Fibroblast of skin of right quadriceps (primary cell): ENCODE measurements at regions not wholly inside any gene's neighbourhood (a gene's known extent, or its start where the extent isn't known, plus 50 kb on each side); places are given as distances from the start of the nearest gene placed in this dataset.

Experiments used
- DNase-seq: peaks from one replicate; pipeline ENCODE4 v3.0.0-alpha.2; 2013

DNA sequence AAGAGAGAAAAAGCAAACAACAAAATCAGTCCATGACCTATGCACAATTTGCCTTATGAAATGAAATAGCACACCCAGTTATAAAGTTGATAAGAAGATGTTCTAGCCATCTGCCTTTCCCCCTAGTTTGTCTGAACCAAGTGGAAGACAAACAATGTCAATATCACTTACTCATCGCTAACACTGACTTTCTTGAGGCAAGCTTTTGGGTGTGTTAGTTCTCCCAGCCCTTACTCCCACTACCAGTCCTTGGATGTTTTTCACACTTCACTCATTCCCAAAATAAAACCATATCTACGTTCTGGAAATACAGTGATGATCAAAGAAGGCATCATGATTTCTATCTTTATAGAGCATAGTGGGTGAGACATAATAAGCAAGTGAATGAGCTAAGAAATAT lies 393.8 kb downstream of the PCDH20 start:
- DNase-seq: no peak

DNA sequence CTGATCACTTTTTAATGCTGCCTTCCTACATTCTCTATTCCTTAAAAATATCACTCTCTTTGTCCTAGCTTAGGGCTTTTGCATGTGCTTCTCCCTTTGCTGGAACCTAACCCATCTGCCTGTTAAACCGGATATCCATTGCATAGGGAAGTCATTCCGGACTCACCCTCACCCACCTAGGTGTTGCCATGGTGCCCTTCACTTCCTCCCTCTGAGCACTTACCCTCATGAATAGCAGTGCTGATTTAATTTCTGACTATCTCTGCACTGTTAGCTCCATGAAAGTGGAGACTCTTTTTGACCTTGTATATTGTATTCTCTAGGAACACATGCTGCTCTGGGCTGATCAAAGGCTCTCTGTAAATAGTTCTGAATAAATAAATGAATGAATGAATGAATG lies 401.9 kb downstream of the PCDH20 start:
- DNase-seq: no peak

DNA sequence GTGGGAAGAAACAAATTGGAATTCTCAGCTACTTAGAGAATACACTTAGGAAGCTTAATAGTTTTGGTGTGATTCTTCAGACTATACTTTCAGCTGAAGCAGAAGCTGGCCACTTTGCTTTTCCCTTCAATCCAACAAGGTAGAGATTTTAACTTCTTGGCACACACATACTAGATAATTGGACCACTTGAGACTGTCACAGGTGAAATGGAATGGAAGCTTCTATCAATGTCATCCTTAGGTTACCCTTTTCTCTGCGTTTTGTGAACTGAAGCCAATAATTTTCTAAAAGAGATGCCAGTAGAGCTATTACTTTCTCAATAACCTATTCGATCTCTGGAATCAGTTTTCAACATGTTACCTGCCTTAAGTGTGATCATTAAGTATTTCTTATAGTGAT lies 405.3 kb downstream of the PCDH20 start:
- no peak for DNase-seq

DNA sequence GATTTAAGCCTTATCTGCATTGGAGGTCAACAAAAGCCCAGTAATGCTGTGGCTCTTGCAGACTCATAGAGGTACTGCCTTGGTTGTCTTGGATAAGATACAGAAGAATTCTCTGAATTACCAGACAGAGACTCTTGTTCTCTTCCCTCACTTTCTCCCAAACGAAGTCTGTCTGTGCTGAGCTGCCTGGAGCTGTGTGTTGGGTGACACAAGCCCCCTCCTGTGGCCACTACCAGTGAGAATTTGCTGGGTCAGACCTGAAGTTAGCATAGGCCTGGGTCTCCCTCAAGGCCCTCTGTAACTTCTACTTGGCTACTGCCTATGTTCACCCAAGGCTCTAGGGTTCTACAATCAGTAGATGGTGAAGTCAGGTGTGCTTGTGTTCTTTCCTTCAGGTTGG lies 413.0 kb downstream of the PCDH20 start:
- DNase-seq: no peak

DNA sequence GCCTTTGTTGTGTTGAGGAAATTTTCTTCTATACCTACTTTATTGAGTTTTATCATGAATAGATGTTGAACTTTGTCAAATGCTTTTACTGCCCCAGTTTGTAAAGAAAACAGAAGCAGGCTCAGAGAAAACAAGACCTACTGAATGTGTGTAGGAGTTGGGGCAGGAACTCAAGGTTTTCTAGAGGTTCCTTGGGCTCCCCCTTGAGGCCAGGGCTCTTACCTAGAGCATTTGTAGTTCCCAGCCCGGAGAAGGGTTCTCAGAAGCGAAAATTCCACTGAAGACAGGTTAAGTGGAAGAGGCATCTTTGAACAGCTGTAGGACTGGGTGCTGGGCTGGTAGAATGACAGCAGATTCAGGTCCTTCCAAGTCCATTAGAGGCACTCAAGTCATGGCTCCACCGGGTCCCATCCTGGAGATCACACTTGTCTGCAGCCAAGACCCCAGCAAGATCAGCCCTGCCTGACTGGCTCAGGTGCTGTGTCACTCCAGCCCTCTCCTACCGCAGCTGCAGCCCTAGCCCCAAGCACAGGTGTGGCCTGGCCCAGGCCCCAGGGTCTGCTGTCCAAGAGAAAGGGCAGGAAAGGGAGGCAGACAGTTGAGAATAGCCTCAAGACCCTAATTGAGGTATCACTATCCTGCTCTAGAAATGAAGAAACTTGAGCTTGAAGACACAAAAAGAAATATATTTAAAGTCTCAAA lies 425.5 kb downstream of the PCDH20 start:
- no peak for DNase-seq

DNA sequence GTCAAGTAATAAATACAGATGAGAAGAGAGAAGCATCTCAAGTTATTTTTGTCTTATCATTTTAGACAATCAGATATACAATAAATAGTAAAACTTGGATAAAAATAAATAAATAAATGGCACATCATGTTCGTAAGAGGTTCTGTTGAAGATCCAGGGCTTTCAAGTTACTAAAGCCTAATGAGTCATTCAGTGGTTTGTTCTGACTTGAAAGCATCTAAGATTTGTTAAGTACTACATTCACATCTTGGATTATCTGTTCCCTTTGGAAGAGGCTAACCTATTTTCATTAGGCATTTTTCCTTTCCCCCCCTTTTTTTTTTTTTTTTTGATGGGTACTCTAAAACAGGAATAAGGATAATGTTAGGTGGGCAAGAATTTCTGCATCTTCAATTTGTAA lies 429.3 kb downstream of the PCDH20 start:
- DNase-seq: no peak

DNA sequence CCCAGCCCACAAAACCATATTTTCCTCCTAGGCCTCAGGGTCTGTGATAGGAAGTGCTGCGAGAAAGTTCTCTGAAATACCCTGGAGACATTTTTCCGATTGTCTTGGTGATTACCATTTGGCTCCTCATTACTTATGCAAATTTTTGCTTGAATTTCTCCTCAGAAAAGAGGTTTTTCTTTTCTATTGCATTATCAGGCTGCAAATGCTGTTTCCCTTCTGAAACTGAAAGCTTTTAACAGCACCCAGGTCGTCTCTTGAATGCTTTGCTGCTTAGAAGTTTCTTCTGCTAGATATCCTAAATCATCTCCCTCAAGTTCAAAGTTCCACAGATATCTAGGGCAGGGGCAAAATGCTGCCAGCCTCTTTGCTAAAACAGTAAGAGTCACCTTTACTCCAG lies 434.2 kb downstream of the PCDH20 start:
- DNase-seq: no peak

DNA sequence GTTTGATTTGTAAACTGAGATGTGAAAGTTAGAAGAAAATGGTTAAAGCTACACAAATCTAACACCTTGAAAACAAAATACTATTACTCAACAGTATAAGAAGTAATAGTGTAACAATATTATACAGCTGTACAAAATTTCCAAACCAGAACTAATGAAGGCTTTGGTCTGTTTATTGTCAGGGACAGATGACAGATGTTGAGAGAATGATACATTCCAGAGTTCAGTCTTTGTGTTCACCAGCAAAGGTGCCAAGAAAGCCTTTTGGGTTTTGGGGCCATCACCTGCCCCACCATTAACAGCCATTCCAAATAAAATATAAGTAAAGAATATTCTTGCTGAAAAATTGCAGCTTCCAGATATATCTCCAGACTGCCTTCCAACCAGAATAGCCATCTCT lies 439.3 kb downstream of the PCDH20 start:
- no peak for DNase-seq

DNA sequence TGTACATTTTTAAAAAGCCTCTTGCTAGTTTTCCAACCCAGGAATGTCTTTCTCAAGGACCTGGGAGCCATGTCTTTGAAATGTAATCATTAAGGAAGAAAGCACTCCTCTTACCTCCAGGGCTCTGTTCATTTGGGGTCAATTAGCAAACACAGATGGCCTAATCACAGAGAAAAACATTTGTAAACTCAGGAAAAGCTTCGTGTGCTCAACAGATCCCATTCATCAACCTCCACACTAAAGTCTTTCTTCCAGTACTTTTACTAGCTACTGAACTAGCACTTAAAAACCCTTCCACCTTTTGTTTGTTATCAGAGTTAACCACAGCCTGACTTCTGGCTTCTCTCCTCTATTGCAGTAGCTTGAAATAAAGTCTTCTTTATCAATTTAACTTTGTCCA lies 441.4 kb downstream of the PCDH20 start:
- no peak for DNase-seq

DNA sequence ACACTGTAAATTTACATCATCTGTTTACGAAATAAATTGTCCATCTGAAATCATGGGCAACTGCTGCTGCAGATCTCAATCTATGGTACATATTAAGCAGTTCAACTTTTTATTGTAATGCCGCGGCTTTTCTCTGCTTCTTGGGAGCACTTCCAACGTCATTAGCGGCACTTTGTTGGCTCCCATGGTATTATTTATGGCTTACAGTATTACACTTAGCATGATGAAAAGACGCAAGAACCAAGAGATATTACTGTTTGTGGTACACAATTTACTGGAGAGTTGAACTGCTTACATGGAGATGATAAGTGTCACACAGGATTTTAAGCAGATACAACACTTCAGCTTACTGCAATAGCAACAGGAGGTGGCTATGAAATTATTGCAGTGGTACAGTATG lies 442.1 kb downstream of the PCDH20 start:
- DNase-seq: no peak

DNA sequence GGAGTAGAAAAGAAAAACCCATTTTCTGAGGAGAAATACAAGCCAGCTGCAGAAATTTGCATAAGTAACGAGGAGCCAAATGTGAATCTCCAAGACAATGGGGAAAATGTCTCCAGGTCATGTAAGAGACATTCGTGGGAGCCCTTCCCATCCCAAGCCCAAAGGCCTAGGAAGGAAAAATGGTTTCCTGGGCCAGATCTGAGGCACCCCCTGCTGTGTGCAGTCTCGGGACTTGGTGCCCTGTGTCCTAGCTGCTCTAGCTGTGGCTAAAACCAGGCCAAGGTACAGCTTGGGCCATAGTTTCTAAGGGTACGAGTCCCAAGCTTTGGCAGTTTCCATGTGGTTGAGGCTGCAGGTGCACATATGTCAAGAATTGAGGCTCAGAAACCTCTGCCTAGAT lies 444.9 kb downstream of the PCDH20 start:
- no peak for DNase-seq

DNA sequence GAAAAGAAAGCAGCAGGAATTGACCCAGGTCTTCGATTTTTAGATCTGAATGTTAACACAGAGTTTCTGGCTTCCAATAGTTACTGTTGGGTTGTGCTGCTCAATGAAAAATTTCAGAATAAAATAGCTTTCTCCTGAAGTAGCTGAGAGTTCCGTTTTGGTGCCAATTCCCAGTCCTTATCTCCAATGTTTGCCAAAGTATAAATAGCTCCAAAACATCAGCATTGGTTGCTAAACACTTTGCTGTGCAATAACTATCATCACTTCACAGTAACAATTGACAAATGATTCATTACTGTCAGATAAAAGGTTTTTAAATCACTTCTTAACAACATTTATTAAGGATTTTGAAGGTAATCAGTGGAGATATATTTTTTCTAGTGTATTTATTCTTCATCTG lies 446.0 kb downstream of the PCDH20 start:
- DNase-seq: no peak

DNA sequence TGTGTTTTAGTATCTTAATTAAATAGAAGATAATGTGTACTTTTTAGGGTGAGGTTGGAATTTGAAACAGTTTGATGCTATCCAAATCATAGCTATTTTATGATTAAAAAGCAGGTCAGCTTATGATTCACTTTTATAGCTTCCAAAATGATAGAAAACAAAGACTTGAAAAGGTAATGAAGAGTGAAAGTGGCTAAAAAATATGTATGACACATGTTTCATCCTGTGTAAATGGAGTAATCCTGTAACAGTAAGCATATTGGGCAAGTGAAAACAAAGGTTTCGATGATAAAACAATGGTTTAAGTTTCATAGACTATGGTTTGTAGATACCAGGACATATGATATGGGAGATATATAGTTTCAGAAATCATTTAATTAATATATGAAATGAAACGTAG lies 456.2 kb downstream of the PCDH20 start:
- DNase-seq: no peak

DNA sequence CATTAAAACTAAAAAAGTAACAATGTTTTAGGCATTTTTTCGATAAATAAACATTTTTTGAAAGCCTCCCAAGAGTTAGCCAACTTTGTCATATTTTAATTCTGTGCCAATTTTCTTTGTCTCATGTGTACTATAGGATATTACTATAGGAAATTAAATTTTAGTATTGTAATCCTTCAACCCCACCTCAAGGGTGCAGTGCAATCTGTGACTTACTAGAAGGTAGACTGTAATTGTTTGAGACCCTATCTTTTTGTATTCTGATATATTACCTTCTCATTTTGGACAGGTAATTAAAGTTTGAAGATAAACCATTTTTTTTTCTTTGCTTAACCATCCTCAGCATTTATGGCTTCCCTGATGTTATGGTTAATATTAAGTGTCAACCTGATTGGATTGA lies 457.8 kb downstream of the PCDH20 start:
- no peak for DNase-seq

DNA sequence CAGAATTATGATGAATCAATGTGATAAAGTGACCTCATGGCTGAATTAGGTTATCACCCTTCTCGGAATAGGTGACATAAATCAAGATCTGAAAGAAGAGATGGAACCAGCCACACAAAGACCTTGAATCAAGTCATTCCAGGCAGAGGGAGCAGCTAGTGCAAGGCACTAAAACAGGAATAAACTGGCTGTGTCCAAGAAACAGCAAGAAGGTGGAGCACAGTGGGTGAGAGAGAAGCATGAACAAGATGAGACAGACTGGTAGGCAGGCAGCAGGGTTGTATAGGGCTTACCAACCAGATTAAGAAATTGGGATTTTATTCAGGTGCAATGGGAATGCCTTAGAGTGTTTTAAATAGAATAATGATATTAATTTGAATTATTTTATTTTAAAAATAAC lies 470.3 kb downstream of the PCDH20 start:
- DNase-seq: no peak

DNA sequence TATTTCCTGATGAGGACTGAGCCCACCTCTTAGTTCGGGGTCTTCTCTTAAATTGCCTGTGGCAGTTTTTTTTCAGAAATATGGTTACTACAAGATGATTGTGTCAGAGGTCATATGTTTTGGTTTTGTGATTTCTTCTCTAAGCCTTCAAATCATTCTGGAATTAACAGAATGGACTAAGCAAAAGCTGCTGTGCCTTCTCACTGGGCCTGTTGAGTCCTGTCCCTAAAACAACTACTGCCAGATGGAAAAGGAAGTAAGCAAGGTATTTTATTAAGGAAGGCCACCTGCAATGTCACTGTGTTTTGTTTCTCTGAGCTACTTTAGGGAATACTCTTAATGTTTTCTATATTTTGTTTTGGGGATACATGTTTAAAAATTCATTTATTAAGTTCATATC lies 470.8 kb downstream of the PCDH20 start:
- no peak for DNase-seq

DNA sequence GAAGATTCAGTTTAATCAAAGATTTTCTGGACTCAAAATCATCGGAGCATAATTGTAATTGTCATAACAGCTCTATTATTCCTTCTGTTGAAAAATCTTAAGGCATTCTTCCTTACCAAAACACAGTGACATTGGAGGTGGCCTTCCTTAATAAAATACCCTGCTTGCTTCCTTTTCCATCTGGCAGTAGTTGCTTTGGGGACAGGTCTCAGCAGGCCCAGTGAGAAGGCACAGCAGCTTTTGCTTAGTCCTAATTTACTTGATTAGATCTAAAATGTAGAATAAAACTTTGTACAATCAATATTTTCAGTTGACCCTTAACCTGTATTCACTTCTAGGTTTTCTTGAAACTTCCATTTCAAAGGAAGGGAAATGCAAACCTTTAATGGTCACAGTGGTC lies 471.6 kb downstream of the PCDH20 start:
- no peak for DNase-seq

DNA sequence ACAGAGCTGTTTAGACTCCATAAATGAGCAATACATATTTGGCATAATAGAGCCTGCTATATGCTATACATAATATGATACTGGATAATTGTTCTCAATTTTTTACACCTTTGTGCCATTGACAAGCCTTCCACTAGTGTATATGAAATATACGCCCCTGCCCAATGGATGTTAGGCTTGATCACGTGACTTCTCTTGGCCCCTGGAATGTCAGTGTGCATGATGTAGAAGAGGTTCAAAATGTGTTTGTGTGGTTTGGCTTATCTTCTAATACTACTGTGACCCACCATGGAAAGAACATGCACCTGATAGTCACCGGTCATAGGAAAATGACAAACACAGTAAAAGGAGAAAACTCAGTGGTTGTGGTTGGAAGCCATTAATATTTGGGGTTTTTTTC lies 479.4 kb downstream of the PCDH20 start:
- no peak for DNase-seq

DNA sequence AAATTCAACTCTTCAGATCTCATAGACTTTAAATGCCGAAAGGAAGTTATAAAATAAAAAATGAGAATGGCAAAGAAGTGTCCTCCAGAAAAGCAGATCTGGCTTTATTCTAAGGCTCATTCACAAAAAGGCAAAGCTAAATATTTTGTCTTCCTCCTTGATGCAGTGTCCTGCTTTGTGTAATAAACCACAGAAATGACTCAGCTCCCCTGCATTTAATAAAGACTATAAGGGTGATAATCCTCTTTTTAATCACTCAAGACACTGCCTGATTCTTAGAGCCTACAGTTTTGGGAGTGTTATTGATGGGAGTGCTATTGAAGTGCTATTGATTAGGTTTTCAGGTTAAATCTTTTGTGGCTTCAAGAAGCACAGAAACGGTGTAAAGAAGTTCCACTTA lies 482.0 kb downstream of the PCDH20 start:
- DNase-seq: no peak

DNA sequence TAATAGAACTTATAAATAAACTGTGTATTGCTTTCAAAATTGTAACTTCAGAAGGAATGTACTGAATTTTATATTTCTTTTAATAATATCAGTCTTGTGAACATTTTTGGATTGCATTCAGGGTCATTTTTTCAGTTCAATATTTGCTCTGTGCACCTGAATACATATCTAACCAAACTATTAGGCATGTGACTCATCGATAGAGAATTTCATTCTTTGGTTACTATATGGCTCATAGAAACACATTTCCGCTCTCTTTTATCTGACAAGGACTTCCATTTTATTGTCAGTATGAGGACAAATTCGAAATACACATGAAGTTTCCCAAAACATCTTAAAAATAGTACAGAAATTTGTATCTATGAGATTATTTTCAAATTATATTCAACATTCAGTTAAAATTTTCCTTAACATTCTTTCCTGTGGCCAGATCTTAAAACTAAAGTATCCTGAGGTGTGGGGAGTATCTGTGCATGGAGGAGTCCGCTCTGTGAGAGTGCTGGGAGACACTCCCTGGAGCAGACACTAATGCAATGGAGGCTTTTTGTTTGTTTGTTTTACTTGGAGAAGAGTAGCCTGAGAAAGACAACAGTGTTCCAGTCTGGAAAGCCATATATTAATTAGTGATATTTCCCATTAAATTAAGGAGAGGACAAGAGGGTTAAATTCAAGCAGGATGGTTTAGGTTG lies 483.6 kb downstream of the PCDH20 start:
- no peak for DNase-seq

DNA sequence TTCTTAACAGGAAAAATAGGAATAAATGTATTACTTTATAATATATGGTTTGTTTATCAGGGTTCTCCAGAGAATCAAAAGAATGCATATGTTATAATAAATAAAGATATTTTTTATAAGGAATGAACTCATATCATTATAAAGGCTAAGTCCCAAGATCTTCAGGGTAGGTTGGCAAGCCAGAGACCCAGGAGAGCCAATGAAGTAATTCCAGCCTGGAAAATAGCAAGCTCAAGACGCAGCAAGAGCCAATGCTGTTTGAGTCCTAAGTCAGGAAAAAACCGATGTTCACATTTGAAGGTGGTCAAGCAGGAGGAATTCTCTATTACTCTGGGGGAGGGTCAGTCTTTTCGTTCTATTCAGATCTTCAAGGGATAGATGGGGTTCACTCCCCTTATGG lies 490.0 kb downstream of the PCDH20 start:
- no peak for DNase-seq

DNA sequence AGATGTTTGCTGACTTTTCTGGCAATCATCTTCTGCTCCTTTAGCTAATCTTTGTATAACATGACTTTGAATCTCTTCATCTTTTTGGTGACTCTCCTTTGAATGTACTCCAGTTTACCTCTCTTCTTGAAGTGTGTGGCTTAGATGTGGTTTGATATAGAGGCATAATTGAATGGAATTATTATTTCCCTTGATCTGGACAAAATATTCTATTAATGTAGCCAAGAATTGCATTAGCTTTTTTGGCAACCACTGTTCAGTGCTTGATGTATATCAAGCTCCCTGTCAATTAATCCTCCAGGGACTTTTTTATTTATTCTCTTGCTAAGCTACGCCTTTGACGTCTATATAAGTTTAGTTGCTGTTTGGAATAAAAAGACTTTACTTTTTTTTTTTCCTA lies 490.8 kb downstream of the PCDH20 start:
- DNase-seq: no peak

DNA sequence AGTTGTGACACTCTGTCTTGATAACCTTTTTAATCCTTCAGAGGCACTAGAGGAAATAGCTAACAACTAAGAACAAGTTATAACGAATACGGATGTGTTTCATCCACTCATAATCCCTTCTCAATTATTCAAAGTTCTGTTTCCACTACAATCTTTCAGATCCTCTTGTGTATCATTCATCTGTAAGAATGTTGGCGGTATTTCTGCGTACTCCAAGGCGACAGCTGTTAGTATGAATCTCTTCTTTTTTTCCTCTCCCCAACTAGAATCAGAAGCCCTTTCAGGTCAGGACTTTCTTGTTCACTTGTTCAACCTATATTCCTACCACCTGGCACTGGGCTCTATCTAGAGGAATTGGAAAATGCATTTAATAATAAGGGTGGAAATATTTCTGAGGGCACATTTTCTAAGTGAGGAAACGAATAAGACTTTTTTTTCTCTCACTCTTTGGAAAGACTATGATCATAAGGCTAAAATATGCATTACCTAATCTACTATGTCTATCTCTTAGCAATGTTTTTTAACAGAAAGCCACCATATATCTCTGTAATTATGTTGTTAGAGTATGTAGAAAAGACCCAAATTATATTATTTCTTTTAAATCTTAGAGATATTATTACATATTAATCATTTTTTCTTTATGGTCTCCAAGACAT lies 492.9 kb downstream of the PCDH20 start:
- DNase-seq: no peak

DNA sequence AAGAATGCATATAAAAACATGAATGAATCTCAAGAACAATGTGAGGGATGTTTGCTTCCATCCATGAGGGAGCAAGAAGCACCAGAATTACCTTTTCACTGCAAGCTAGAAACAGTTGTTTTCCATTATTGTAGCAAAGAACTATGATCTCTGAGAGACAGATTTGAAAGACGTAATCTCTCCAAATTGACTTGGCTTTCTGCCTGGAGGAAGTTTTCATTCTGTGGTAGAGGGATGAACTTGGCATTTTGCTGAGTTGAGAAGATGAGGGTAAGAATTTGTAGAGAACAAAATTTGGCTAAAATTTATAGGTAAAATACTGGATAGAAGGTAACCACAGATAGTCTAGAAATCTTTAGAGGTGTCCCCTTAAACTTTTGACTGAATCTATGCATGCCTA lies 496.8 kb downstream of the TDRD3 start:
- DNase-seq: no peak

DNA sequence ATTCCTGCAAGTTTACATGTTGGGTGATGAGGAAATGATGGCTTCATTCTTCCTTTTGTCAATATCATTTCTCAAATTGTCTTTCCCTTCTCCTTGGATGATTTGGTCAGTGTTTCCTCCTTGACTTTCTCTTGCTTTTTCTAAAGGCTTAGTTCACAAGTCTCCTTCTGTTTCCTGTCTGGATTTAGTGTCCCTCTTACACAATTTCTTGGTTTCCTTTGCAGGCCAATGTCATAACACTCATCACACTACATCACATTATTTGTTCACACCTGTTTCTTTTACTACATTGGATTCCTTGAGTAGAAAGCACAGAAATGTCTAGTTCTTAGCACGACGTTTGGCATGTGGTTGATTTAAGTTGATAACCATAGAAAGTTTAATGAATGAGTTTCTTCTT lies 490.7 kb downstream of the TDRD3 start:
- DNase-seq: no peak
